NOMO-1 treated with DMSO at 0.1 percent for 48 hours (cell line): ENCODE measurements at regions not wholly inside any gene's neighbourhood (a gene's known extent, or its start where the extent isn't known, plus 50 kb on each side); places are given as distances from the start of the nearest gene placed in this dataset.
"Not testable (repeated sequence)": the region's sequence is repeated elsewhere in the genome, so short reads cannot be mapped to it uniquely, and the experiment has no call there.

ENCODE experiments used
- DNase-seq: peaks from one replicate; lab custom pipeline; 2025; ENCODE audit not compliant: unreplicated experiment; lab: John Stamatoyannopoulos, UW

- DNase-seq, result no peak
Observed at GRCh38 chr3:20743553-20744321, 557.7 kb upstream of the SGO1 start.

GRCh38 chr3:20742903-20743552, 557.0 kb upstream of the SGO1 start:
- no peak for DNase-seq

- DNase-seq, result no peak
Observed at GRCh38 chr3:20741381-20741780, 555.4 kb upstream of the SGO1 start.

DNA sequence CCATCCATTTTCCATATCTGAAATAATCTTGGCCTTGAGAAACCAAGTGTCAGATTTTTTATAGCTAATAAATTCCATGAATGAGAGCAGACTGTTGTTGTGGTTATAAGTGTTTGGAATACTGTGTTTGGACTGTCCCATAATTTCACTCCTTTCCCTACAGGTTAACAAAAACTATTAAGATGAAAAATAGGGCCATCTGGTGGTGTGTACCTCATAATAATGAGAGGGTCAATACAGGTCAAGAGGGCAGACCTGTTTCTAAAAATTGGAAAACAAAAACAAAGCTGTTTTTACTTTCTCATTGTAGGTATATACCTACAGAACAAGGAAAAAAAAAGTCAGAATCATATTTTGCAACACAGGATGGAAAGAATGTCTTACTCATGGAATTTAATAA, 553.8 kb upstream of the SGO1 start:
- no peak for DNase-seq

DNA sequence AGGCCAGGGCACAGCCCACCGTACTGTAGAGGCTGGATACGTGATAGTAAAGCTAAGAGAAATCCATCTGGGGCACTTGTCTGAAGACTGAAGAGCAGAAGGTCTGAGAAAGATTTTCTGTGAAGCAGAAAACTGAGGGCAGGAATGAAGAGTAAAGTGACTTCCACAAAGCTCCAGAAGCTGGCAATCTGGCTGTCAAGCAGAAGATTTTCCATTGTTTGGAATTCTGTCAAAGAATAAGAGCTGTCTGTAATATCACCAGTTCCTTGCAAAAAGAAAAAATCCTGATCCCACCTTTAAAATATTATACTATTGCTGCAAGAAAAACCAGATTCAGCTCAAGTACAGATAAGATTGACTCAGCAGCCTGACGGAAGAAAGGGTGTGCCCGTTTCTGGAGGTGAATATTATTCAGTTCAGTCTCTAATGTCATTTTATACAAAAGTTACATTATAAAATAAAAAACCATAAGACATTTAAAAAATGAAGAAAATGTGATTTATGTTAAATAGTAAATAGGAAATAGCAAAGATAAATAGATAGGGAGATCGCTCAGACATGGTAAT, 550.4 kb upstream of the SGO1 start:
- DNase-seq, result no peak

DNA sequence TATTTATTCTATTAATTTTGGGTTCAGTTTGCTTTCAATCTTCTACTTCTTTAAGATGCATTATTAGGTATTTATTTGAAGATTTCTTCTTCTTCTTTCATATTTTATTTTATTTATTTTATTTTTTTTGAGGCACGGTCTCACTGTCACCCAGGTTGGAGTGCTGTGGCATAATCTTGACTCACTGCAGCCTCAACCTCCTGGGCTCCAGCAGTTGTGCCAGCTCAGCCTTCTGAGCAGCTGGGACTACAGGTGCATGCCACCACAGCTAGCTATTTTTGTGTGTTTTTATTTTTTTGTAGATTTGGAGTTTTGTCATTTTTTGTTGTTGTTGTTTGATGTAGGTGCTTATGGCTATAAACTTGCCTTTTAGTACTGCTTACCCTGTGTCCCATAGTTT, 543.2 kb upstream of the SGO1 start:
- no peak for DNase-seq

DNA sequence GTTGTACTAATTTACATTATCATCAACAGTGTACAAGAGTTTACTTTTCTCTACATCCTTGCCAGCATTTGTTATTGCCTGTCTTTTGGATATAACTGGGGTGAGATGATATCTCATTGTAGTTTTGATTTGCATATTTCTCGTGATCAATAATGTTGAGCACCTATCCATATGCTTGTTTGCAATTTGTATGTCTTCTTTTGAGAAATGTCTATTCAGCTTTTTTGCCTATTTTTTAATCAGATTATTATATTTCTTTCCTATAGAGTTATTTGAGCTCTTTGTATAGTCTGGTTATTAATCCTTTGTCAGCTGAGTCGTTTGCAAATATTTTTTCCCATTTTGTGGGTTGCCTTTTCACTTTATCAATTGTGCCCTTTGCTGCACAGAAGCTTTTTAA, 540.8 kb upstream of the SGO1 start:
- no peak for DNase-seq

DNA sequence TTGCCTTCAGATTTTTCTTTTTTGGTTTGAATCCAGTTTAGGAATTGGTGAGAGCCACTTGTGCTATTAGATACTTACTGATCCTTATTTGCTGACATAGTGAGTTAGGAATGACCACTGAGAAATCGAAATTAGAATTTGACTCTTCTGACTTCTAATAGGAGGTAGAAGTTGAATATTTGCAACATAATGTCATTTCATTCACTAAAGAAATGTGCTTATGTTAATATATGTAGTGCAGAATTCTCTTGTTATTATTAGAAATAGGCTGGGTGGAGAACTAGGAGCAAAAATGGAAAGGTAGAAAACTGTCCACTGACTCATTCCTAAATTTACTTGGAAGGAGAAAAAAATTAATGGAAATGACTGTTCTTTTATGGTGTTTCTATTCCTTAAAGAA, 538.2 kb upstream of the SGO1 start:
- no peak for DNase-seq

DNA sequence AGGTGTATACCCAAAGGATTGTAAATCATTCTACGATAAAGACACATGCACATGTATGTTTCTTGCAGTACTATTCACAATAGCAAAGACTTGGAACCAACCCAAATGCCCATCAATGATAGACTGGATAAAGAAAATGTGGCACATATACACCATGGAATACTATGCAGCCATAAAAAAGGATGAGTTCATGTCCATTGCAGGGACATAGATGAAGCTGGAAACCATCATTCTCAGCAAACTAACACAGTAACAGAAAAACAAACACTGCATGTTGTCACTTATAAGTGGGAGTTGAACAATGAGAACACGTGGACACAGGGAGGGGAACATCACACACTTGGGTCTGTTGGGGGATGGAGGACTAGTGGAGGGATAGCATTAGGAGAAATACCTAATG, 530.4 kb upstream of the SGO1 start:
- DNase-seq, result not testable (repeated sequence)

- no peak for DNase-seq
Observed at GRCh38 chr3:20701641-20702040, 515.6 kb upstream of the SGO1 start.

GRCh38 chr3:20700714-20701113, 514.7 kb upstream of the SGO1 start:
- DNase-seq, result no peak

DNA sequence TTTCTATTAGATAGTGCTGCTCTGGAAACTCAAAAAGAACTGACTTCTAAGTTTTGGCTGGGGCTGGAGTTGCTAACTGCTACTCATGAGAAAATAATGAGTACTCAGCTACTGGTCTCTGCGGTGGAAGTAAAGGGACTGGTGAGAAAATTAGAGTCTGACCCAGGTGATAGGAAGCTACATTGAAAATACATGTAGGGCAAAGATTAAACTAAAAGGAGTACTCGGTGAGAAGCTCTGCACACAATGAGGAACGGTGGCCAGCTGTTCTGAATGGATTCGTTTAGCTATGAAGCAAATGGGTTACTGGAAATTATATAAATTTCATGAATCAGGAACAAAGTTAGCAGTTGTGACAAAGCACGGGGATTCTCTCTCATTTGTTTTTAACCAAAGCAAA, 512.9 kb upstream of the SGO1 start:
- no peak for DNase-seq

GRCh38 chr3:20696388-20697150, 510.6 kb upstream of the SGO1 start:
- DNase-seq, result no peak

- DNase-seq, result no peak
Observed at GRCh38 chr3:20692675-20693074, 506.7 kb upstream of the SGO1 start.

GRCh38 chr3:20683910-20684309, 497.9 kb upstream of the SGO1 start:
- no peak for DNase-seq

GRCh38 chr3:20682573-20682972, 496.6 kb upstream of the SGO1 start:
- DNase-seq, result no peak

DNA sequence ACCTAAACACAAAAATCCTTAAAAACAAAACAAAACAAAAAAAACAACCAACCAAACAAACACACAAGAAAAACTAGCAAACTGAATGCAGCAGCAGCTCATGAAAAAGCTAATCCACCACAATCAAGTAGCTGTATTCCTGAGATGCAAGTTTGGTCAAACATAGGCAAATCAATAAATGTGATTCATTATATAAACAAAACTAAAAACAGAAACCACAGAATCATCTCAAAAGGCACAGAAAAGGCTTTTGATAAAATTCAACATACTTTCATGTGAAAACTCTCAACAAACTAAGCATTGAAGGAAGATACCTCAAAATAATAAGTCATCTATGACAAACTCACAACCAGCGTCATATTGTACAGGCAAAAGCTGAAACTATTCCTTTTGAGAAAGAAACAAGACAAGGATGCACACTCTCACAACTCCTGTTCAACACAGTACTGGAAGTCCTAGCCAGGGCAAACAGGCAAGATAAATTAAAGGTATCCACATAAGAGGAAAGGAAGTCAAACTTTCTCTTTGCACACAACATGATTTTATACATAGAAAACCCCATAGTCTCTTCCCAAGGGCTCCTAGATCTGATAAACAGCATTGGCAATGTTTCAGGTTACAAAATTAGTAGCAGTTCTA, 495.1 kb upstream of the SGO1 start:
- DNase-seq, result no peak

DNA sequence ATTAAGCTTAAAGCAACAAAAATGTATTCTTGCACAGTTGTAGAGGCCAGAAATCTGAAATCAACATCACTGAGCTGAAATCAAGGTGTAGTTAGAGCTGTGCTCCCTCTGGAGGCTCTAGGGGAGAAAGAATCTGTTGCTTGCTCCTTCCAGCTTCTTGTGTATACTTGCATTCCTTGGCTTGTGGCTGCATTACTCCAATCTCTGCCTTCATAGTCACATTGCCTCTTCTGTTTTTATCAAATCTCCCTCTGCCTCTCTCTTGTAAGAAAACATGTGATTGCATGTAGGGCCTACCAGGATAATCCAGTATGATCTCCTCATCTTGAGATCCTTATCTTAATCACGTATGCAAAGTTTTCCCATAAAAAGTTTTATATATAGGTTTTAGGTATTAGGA, 487.9 kb upstream of the SGO1 start:
- no peak for DNase-seq

DNA sequence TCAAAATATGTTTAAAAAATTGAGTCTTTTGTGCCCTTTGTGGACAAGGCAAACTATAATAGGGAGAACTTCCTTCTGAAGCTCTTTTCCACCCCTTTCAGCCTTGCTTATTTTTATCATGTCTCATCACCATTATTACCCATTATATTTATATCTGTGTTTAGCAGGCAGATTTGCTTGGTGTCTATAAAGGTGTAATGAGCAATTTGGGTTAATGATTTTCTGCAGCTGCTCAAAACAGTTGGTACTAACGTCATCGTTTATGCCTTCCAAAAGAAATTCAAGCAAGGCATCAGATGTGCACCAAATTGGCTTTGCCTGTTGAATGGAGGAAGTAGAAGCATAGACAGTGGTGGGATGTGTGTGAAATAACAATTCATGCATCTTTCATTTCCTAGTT, 483.7 kb upstream of the SGO1 start:
- no peak for DNase-seq

DNA sequence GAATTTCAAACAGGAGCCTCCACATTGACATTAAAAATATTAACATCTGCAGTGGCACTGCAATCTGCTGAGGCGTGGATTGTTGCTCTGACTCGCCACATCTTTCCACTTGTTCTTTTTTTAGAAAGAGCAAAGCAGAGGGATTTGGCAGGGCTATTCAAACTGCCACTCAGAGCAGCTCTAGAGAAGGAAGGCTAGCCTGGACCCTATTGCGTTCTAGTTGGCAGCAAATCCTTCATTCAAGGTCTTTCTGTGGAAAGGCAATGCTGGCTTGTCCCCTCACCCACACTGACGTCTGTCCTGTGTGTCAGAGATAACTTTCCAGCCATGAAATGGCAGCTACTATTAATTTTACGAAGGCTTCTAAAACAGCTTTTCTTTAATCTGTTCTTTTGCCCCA, 483.2 kb upstream of the SGO1 start:
- no peak for DNase-seq

- no peak for DNase-seq
Observed at GRCh38 chr3:20668411-20668810, 482.4 kb upstream of the SGO1 start.
